HG03460 (cell line): ENCODE measurements at regions not wholly inside any gene's neighbourhood (a gene's known extent, or its start where the extent isn't known, plus 50 kb on each side); places are given as distances from the start of the nearest gene placed in this dataset.
"Not testable (repeated sequence)": the region's sequence is repeated elsewhere in the genome, so short reads cannot be mapped to it uniquely, and the experiment has no call there.

Source experiments
- ATAC-seq: cut with Tn5 transposase; IDR thresholded peaks from one replicate; pipeline ENCODE4 v1.9.1; 2021; ENCODE audit not compliant: unreplicated experiment

GRCh38 chr12:97616946-97617345 lies 154.3 kb downstream of the RMST start:
- no peak for ATAC-seq

- no peak for ATAC-seq
These were observed 166.4 kb downstream of the RMST start for GRCh38 chr12:97628962-97629361.

- ATAC-seq: no peak
These were observed 166.8 kb downstream of the RMST start for GRCh38 chr12:97629382-97629781.

- no peak for ATAC-seq
These were observed 167.8 kb downstream of the RMST start for GRCh38 chr12:97630356-97630755.

- ATAC-seq: no peak
These were observed 168.3 kb downstream of the RMST start for GRCh38 chr12:97630875-97631274.

- no peak for ATAC-seq
These were observed 175.2 kb downstream of the RMST start for GRCh38 chr12:97637770-97638169.

- no peak for ATAC-seq
These were observed 176.1 kb downstream of the RMST start for GRCh38 chr12:97638739-97639138.

- ATAC-seq: no peak
These were observed 177.1 kb downstream of the RMST start for GRCh38 chr12:97639702-97640101.

GRCh38 chr12:97640826-97641225 lies 178.2 kb downstream of the RMST start:
- no peak for ATAC-seq

GRCh38 chr12:97642911-97643310 lies 180.3 kb downstream of the RMST start:
- ATAC-seq: no peak

- ATAC-seq: no peak
These were observed 181.3 kb downstream of the RMST start for GRCh38 chr12:97643924-97644323.

- no peak for ATAC-seq
These were observed 183.1 kb downstream of the RMST start for GRCh38 chr12:97645726-97646125.

GRCh38 chr12:97647142-97647541 lies 184.5 kb downstream of the RMST start:
- no peak for ATAC-seq

GRCh38 chr12:97650242-97650641 lies 187.6 kb downstream of the RMST start:
- no peak for ATAC-seq

GRCh38 chr12:97656548-97656947 lies 193.9 kb downstream of the RMST start:
- ATAC-seq: not testable (repeated sequence)

GRCh38 chr12:97659117-97659880 lies 196.7 kb downstream of the RMST start:
- no peak for ATAC-seq

GRCh38 chr12:97666263-97666662 lies 203.7 kb downstream of the RMST start:
- ATAC-seq: no peak

- no peak for ATAC-seq
These were observed 210.3 kb downstream of the RMST start for GRCh38 chr12:97672870-97673269.

- ATAC-seq: no peak
These were observed 218.1 kb downstream of the RMST start for GRCh38 chr12:97680751-97681150.

GRCh38 chr12:97681612-97682504 lies 219.3 kb downstream of the RMST start:
- no peak for ATAC-seq

- no peak for ATAC-seq
These were observed 222.8 kb downstream of the RMST start for GRCh38 chr12:97685360-97685759.

- no peak for ATAC-seq
These were observed 239.3 kb downstream of the RMST start for GRCh38 chr12:97701901-97702300.
